Small intestine (tissue), 7 donors: ENCODE measurements at regions not wholly inside any gene's neighbourhood (a gene's known extent, or its start where the extent isn't known, plus 50 kb on each side); places are given as distances from the start of the nearest gene placed in this dataset.

Experiments used
- DNase-seq, 2 donors: peaks; one replicate each; pipeline versions ENCODE4 v3.0.0 to v3.0.0-alpha.2; 2013
- FAIRE-seq: peaks from 2 replicates; lab custom pipeline; 2012; peaks lifted over from hg19 to GRCh38; lab: Jason Lieb, UNC
- H3K27ac ChIP-seq, 3 donors: one replicate each; pipeline ENCODE4 v1.5.1; 2013; ENCODE audit warnings: low read length in 2 of 3, mild to moderate bottlenecking in 2 of 3, control low read depth in 1 of 3, inconsistent platforms in 1 of 3, low read depth in 1 of 3, moderate library complexity in 1 of 3
- H3K27me3 ChIP-seq, 3 donors: one replicate each; pipeline ENCODE4 v1.6.1; 2013; ENCODE audit warnings: low read length in 3 of 3, inconsistent platforms in 1 of 3; ENCODE audit not compliant: control insufficient read depth in 3 of 3, insufficient read depth in 3 of 3
- H3K36me3 ChIP-seq, 3 donors: one replicate each; pipeline ENCODE4 v1.6.1; 2013; ENCODE audit warnings: low read length in 3 of 3, inconsistent platforms in 1 of 3, low read depth in 1 of 3, mild to moderate bottlenecking in 1 of 3, moderate library complexity in 1 of 3; ENCODE audit not compliant: control insufficient read depth in 3 of 3, insufficient read depth in 2 of 3
- H3K4me1 ChIP-seq, 3 donors: one replicate each; pipeline ENCODE4 v1.6.1; 2013; ENCODE audit warnings: low read length in 2 of 3, inconsistent platforms in 1 of 3, low read depth in 1 of 3, mild to moderate bottlenecking in 1 of 3, moderate library complexity in 1 of 3; ENCODE audit not compliant: control insufficient read depth in 3 of 3, insufficient read depth in 2 of 3
- H3K4me3 ChIP-seq, 3 donors: one replicate each; pipeline ENCODE4 v1.5.1; 2013; ENCODE audit warnings: low read length in 3 of 3, control low read depth in 1 of 3, inconsistent platforms in 1 of 3, low read depth in 1 of 3, mild to moderate bottlenecking in 1 of 3, moderate library complexity in 1 of 3
- H3K9me3 ChIP-seq, 2 donors: one replicate each; pipeline ENCODE4 v1.6.1; 2013; ENCODE audit warnings: low read depth in 1 of 2, low read length in 1 of 2; ENCODE audit not compliant: control insufficient read depth in 2 of 2, insufficient read depth in 1 of 2
- WGBS, 3 donors: extraction: QIAGEN DNeasy Blood & Tissue Kit; methylation state at CpG; one replicate each; pipeline ENCODE4 v1.1.7; 2013; 5-methylcytosine and 5-hydroxymethylcytosine counted together
- donor health status: healthy with polysubstance abuse.
- donor health status: control.
- donor health status: control.
- donor health status: Bipolar disorder and iron deficiency.
- donor health status: healthy.

DNA sequence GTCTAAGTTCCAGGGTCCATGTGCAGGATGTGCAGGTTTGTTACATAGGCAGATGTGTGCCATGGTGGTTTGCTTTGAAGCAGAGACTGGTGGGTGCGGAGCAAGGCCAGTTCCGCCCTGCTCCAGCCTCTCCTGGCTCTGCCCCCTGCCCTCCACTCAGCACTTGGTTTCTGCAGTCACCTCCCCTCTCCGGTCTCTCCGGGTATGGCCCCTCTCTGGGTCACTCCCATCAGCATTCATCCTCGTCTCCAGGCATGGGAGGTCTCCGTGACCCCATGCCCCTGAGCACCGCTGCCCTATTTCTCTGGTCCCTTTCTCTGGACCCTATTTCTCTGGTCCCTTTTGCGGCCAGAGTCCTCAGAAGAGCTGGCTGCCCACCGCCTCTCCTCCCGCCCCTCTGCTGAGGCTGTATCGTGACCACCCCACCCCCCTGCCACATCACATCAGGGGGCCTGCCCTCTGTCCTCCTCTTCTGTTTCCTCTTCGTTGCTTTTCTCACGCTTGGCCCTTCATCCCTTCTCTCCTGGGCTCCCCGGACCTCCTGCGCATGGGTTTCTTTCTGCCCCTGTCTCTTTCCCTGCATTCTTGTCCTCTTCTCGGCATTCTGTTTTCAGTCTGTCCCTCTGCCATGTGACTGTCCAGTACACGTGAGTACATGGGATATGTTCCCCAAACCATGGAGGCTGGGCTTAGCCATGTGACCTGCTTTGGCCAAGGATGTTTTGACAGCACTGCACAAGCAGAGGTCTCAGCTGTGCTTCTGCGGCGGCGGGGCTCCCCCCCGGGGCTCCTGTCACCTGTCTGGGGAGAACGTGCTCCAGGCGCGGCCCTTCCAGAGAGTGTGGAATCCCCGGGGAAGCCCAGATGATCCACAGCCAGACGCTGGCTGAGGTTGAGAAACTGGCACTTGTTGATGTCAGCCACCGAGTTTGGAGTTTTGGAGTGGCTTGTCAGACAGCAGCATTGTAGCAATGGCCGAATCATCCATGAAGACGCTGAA, 54.4 kb upstream of the C1orf174 start:
- DNase-seq (no peak), FAIRE-seq (no peak)
- no peak overlapping the region for H3K27ac ChIP-seq
- H3K4me3 ChIP-seq = no peak overlapping the region
- H3K9me3 ChIP-seq = no peaks in the 10 kb centered on the region
- no peaks in the 10 kb centered on the region for H3K36me3 ChIP-seq
- H3K27me3 ChIP-seq = peaks cover 0 to 3% (median 2%) of the 10 kb centered on the region in 3 donors
- whole genome bisulfite sequencing, 3 donors = 44 to 47% (median 45%) methylated on average over 29 of the region's 29 CpGs
- H3K4me1 ChIP-seq = no peaks in the 10 kb centered on the region

GRCh38 chr1:3955196-3955772, 55.2 kb upstream of the C1orf174 start:
- no peaks in the 10 kb centered on the region for H3K4me1 ChIP-seq
- DNase-seq (no peak), FAIRE-seq (no peak)
- H3K27me3 ChIP-seq = peaks cover 0 to 3% (median 2%) of the 10 kb centered on the region in 3 donors
- H3K9me3 ChIP-seq = no peaks in the 10 kb centered on the region
- no peak overlapping the region for H3K27ac ChIP-seq
- 31 to 60% (median 46%) methylated on average over 18 of the region's 18 CpGs for WGBS, 3 donors
- H3K4me3 ChIP-seq = no peak overlapping the region
- no peaks in the 10 kb centered on the region for H3K36me3 ChIP-seq

DNA sequence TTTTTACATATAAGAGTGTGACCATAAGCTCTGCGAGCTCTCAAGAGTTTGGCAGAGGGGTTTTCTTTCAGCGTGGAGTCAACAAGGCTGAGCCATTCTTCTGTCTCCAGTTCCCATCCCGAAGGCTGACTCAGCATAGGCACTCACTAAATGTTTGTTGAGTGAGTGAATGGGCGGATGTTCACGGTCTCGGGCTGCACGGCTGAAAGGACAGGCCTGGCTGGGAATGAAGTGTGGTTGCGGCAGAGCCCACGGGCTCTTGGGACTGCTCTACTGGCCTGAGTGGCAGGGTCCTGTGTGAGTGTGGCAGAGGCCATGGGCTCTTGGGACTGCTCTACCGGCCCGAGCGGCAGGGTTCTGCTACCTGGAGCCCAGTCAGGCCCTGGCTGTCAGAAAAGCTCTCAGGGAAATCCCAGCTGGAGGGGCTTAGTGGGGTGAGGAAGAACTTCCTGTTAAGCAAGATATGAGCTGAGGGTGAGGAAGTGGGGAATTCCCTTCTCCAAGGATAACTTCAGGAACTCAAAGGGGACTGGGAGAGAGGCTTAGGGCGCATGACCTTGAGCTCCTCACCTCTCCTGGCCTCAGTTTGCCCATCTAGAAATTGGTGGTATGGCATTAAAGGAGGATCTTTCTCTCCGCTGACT, 56.6 kb upstream of the C1orf174 start:
- 65 to 74% (median 72%) methylated on average over 14 of the region's 14 CpGs for WGBS, 3 donors

GRCh38 chr1:3959361-3959760, 59.3 kb upstream of the C1orf174 start:
- Histone ChIP-seq H3K4me3 (no peak overlapping the region), H3K27ac (no peak overlapping the region), H3K36me3 (no peaks in the 10 kb centered on the region), H3K27me3 (peaks cover 0 to under 1% (median 0%) of the 10 kb centered on the region in 3 donors), H3K4me1 (no peaks in the 10 kb centered on the region), H3K9me3 (no peaks in the 10 kb centered on the region)
- WGBS, 3 donors = 70 to 73% (median 72%) methylated on average over 11 to 12 of the region's 12 CpGs
- DNase-seq (no peak), FAIRE-seq (no peak)

More for the DNA sequence above, 56.6 kb upstream of the C1orf174 start:
- Histone ChIP-seq H3K27ac (no peak overlapping the region), H3K4me3 (no peak overlapping the region), H3K36me3 (no peaks in the 10 kb centered on the region), H3K27me3 (peaks cover 0 to 3% (median 2%) of the 10 kb centered on the region in 3 donors), H3K4me1 (no peaks in the 10 kb centered on the region), H3K9me3 (no peaks in the 10 kb centered on the region)
- no peak for DNase-seq
- FAIRE-seq = no peak

- Histone ChIP-seq H3K27ac (no peak overlapping the region), H3K4me1 (no peaks in the 10 kb centered on the region), H3K27me3 (no peaks in the 10 kb centered on the region), H3K36me3 (no peaks in the 10 kb centered on the region), H3K4me3 (no peak overlapping the region), H3K9me3 (peaks cover 0 to 6% of the 10 kb centered on the region in 2 donors)
- FAIRE-seq (no peak), DNase-seq (no peak)
- 74 to 79% (median 76%) methylated on average over 9 of the region's 9 CpGs for WGBS, 3 donors
Measured at GRCh38 chr1:3963554-3963953, 63.5 kb upstream of the C1orf174 start.

GRCh38 chr1:3965693-3966092, 65.6 kb upstream of the C1orf174 start:
- H3K9me3 ChIP-seq = peaks cover 0 to 6% of the 10 kb centered on the region in 2 donors
- no peaks in the 10 kb centered on the region for H3K27me3 ChIP-seq
- WGBS, 3 donors = 82 to 91% (median 91%) methylated on average over 6 of the region's 6 CpGs
- DNase-seq (no peak), FAIRE-seq (no peak)
- H3K4me1 ChIP-seq = no peaks in the 10 kb centered on the region
- H3K36me3 ChIP-seq = no peaks in the 10 kb centered on the region
- no peak overlapping the region for H3K27ac ChIP-seq
- no peak overlapping the region for H3K4me3 ChIP-seq

GRCh38 chr1:3968851-3969250, 68.8 kb upstream of the C1orf174 start:
- DNase-seq (no peak), FAIRE-seq (no peak)
- Histone ChIP-seq H3K27me3 (no peaks in the 10 kb centered on the region), H3K36me3 (no peaks in the 10 kb centered on the region), H3K4me3 (no peak overlapping the region), H3K9me3 (peaks cover 0 to 6% of the 10 kb centered on the region in 2 donors), H3K27ac (no peak overlapping the region), H3K4me1 (no peaks in the 10 kb centered on the region)
- WGBS, 3 donors = 55 to 58% (median 56%) methylated on average over 10 of the region's 10 CpGs

DNA sequence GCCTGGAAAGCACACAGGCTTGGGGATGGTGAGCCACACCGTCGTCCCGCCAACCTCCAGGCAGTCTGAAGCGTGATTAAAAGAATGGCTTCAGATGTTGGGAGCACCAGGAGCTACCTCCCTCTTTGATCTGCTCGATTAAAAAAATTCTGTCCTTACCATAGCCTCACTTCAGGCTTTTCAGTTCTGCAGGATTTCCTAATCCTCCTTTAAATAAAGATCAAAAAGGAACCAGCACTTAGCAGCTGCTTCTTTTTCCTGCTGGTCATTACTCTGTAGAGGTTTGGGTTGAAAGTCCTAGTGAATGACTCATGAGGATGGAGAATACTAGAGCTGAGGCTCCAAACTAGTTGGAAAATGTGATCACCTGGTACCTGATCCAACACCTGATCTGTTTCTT, 71.9 kb upstream of the C1orf174 start:
- FAIRE-seq = no peak
- 78 to 87% (median 86%) methylated on average over 5 of the region's 5 CpGs for WGBS, 3 donors

More for the DNA sequence above, 71.9 kb upstream of the C1orf174 start:
- DNase-seq = no peak
- no peak overlapping the region for H3K27ac ChIP-seq
- no peaks in the 10 kb centered on the region for H3K36me3 ChIP-seq
- peaks cover 0 to 1% of the 10 kb centered on the region in 2 donors for H3K9me3 ChIP-seq
- H3K4me3 ChIP-seq = no peak overlapping the region
- no peaks in the 10 kb centered on the region for H3K27me3 ChIP-seq
- H3K4me1 ChIP-seq = no peaks in the 10 kb centered on the region
